Jurkat, Clone E6-1 (cell line): ENCODE measurements at regions not wholly inside any gene's neighbourhood (a gene's known extent, or its start where the extent isn't known, plus 50 kb on each side); places are given as distances from the start of the nearest gene placed in this dataset.
"Not testable (repeated sequence)": the region's sequence is repeated elsewhere in the genome, so short reads cannot be mapped to it uniquely, and the experiment has no call there.

Experiments used
- DNase-seq: peaks from one replicate; pipeline ENCODE4 v3.0.0-alpha.2; 2011; ENCODE audit warnings: low read depth, low spot score
- H3K4me3 ChIP-seq: 2 replicates; pipeline ENCODE4 v1.5.1; 2011; ENCODE audit warnings: mild to moderate bottlenecking, low read length, control low read depth, moderate library complexity

DNA sequence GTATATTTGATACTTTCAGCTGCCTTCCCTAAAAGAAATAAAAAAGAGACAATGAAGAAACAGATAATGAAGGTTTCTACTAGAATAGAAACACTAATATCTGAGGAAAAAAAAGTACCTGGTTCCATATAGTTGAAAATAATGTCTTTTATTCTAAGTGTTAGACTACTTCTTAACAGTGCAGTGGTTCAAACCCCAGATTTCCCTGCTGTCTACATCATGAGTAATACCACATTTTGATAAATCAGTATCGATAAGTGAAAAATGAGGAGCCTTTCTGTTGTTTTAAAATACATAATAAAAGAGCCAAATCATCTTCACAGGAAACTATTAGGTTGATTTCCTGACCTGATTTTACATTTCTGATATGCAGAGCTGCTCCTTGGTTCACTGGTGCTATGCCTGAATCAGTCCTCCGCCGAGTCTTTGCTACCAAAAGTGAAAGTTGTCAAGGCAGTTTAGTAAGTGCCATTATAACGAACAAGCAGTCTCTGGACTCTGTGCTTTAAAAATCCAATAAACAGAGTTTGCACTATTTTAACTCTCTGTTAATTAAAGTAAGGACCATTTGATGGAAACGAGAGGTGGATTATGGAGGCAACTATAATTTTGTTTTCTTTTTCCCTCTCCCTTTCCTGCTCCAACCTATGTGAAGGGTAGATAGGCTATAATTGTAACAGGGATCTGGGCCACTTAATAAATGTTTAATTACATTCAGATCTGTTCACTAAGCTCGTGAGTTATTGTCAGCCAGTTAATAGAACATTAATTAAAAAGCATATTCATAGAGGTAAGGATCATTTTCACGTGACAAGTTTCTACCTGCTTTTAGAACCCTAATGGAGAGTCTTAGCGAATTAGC, 724.5 kb upstream of the RAG2 start:
- no peak for DNase-seq
- H3K4me3 ChIP-seq: no peak overlapping the region

DNA sequence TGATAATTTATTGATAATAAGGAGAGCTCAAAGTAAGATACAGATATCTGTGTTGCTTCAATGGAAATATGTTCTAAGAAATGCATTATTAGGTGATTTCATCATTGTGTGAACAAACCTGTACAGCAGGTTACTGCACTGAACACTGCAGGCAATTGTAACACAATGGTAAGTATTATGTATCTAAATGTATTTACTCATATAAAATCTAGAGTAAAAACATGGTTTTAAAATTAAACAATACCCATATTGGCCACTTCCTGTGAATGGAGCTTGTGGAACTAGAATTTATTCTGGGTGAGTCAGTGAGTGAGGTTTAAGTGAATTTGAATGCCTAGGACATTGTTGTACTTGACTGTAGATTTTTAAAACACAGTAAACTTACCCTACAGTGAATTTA, 722.9 kb upstream of the RAG2 start:
- no peak overlapping the region for H3K4me3 ChIP-seq
- DNase-seq: no peak

DNA sequence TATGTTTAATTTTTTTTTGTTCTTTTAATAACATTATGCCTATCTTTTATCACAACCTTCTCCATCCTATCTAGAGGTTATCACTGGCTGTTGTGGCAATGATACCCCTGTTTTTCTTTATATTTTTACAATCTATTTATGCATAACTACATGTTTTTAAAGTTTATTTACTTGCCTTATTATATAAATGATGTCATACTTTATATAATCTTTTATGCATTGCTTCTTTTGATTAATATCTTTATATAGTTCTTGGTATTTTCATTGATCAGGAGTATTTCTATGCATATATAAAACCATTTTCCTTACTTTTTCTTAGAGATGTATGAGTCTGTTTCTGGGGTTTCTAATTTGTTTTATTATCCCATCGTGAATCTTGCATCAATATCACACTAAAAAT, 719.8 kb upstream of the RAG2 start:
- H3K4me3 ChIP-seq: no peak overlapping the region
- no peak for DNase-seq

DNA sequence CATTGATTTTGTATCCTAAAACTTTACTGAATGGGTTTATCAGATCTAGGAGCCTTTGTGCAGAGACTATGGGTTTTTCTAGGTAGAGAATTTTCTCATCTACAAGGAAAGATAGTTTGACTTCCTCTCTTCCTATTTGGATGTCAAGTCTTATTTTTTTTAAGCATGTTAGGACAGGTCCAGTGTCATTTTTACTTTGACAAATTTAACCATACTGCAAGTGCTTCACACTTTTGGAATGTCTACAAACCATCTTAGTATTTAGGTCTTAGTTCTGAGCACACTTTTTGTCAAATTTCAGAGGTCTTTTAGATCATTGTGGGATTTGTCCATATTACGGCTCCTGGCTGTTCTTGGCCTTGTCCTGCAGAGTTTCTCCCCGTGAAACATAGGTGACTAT, 715.2 kb upstream of the RAG2 start:
- no peak for DNase-seq

DNA sequence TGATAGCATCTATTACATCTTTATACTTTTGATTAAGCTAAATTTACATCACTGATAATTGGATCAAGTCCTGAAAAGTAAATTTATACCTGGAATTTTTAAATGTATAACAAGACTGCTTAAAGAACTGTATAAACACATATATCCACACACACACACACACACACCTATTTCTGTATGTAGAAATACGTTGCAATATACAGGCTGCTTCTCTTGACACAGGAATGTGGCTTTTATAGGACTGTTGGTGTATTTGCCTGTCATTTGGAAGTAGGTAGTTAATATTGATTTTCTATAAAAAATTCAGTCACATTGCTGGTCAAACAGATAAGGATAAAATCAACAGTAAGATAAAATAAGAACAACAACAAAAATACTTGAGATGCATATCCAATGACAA, 708.5 kb upstream of the RAG2 start:
- DNase-seq: no peak
- H3K4me3 ChIP-seq: no peak overlapping the region

More for the DNA sequence above, 715.2 kb upstream of the RAG2 start:
- H3K4me3 ChIP-seq: no peak overlapping the region

DNA sequence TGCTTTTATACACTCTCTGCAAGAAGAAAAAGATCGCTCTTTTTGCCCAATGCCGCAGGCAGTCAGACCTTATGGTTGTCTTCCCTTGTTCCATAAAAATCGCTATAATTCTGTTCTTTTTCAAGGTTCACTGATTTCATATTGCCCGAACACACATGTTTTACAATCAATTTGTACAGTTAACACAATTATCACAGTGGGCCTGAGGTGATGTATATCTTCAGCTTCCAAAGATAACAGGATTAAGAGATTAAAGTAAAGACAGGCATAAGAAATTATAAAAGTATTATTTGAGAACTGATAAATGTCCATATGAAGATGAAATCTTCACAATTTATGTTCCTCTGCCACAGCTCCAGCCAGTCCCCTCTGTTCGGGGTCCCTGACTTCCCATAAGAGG, 703.4 kb upstream of the RAG2 start:
- DNase-seq, H3K4me3 ChIP-seq: not testable (repeated sequence)

DNA sequence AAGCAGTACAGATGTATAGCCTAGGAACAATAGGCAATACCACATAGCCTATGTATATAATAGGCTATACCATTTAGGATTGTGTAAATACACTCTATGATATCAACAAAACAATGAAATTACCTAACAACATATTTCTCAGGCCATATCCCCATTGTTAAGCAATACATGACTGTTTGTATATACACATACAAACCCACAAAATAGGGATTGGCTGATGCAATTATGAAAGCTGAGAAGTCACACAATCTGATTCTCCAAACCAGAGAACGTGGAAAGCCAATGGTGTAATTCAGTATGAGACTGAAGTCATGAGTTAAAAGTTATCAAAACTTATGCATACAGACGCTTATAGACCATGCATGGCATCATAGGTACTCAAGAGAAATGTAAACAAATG, 700.1 kb upstream of the RAG2 start:
- H3K4me3 ChIP-seq: no peak overlapping the region
- DNase-seq: no peak

DNA sequence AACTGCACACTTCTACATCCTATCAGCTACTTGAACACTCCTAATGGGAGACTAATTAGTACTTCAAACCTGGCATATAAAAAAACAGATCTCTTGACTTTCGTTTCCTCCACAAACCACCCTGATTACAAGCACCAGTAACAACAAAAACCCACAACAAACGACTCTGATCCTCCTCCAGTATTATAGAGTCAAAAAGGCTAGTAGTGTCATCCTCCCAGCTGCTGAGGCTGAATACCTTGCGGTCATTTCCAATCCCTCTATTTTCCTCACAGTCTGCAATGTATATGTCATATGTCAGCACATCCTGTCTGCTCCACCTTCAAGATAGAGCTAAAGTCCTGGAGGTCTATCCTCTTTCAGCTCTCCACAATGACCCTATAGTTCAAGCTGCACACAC, 688.9 kb upstream of the RAG2 start:
- DNase-seq: no peak
- H3K4me3 ChIP-seq: no peak overlapping the region

DNA sequence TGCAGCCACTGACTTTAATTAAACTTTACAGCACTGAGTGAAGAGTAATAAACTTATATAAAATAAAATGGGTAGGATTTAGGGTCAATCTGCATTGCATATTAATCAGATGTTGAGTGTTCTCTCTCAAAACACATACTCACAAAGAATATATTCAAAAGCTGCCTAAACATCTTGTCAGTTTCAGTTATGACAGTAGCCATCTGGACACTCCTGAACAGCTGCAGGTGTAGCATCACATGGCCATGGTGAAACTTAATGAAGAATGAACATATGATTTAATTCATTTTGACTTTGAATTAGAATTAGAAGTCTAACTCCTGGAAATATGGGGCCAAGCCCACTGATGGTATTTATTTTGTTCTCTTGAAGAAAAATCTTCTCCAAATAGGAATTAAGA, 684.3 kb upstream of the RAG2 start:
- H3K4me3 ChIP-seq: no peak overlapping the region
- DNase-seq: no peak

DNA sequence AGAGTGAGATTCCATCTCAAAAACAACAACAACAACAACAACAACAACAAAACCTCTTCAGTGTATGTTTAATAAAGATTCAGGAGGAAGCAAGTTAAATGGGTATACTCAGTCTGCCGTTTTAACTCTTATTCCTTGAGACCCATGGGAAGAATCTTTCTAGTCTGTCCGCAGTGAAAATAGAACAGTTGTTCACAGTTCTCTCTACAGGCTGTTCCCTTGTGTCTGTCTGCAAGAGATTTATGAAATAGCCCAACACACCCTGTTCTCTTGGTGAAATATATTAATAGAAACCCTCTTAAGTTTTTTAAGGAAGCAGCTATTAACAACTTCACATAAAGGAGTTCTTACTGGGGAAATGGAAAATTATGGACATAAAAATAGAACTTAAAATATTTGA, 682.2 kb upstream of the RAG2 start:
- DNase-seq: no peak
- H3K4me3 ChIP-seq: no peak overlapping the region

DNA sequence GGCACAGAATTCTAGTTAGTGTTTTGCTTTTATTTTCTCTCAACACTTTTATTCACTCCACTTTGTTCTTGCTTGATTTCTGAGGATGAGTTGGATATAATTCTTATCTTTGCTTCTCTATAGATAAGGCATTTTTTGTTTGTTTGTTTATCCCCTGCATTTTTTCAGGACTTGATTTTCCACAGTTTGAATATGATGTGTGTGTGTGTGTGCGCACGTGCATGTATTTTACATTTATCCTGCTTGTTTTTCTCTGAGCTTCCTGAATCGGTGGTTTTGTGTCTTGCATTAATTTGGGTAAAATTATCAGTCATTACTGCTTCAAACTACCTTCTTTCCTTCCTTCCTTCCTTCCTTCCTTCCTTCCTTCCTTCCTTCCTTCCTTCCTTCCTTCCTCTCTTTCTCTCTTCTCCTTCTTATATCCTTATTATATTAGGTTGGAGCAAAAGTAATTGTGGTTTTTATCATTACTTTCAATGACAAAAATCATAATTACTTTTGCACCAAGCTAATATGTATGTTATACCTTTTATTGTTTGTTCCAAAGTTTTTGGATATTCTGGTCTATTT, 679.9 kb upstream of the RAG2 start:
- no peak for DNase-seq
- H3K4me3 ChIP-seq: no peak overlapping the region

DNA sequence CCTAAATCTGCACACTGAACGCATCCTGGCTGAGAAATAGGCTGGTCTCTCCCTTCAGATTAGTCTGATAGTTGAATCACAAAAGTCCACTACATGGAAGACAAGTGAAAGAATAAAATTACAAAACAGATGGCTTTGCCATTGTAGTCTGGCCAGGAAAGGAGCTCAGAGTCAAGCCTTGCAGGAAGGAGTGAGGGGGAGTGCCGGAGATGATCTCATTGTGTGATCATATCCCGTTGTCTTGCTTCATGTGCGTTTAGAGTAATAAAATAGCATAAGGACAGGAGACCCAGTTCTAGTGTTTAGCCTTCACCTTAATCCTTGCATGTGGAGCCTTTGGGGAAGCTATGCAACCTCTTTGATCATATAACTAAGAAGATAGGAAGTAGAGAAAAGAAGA, 666.7 kb upstream of the RAG2 start:
- H3K4me3 ChIP-seq: no peak overlapping the region

DNA sequence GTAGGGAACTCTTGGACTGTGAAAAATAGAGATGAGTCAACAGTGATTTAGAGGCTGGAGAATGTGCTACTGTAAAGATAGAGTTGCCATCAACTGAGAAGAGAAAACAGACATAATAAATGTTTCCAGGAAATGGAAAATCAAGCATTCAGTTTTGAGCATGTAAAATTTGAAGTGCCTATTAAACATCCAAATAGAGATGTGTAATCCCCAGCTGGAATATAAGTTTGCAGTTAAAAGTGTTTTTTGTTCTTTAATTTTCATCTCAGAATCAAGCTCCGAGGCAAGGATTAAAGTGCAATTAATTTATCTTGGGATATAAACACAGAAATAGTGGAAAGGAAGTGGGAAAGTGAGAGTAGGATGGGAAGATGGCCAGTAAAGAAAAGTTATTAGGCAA, 666.0 kb upstream of the RAG2 start:
- H3K4me3 ChIP-seq: no peak overlapping the region
- DNase-seq: no peak

More for the DNA sequence above, 666.7 kb upstream of the RAG2 start:
- no peak for DNase-seq

DNA sequence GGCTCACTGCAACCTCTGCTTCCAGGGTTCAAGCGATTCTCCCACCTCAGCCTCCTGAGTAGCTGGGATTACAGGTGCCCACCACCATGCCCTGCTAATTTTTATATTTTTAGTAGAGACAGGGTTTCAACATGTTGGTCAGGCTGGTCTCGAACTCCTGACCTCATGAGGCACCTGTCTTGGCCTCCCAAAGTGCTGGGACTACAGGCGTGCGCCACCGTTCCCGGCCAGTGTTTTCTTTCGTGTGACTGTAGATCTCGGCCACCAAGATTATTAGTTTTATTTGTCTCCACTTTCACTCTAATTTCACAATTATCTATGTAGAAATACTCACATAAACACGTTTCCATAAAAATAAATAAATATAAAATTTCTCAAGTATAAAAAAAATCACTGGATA, 665.4 kb upstream of the RAG2 start:
- DNase-seq, H3K4me3 ChIP-seq: not testable (repeated sequence)

DNA sequence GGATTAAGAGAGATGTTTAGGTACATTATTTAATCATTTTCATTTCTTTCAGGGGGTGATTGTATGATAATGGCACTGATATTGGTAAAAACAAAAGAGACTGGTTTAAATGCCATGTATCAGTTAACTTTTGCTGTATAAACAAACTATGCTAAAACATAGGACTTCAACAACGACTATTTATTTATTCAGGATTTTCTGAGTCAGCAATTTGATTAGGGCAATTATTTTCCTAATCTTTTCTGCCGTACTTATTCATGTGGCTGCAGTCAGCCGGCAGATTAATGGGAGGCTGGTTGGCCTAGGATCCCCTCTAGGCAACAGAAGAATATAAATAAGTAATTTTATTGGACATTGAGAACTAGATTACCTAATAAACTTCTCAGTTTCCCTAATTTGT, 661.7 kb upstream of the RAG2 start:
- DNase-seq: no peak
- no peak overlapping the region for H3K4me3 ChIP-seq

DNA sequence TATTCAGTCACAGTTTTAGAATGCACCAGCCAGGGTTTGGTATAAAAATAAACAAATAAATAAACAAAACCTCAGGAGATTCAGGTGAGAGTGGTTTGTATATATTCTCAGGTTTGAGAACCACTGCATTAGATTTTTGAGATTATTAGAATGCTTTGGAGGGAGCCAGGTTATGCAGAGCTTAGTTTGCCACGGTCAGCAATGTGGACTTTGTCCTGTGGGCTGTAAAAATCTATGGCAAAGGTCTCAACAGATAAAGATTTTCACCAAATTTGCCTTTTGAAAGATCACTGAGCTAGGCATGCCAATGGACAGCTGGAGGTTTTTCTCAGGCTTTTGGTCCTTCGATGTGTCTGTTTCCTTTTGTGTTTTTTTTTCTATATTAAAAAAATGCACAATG, 650.1 kb upstream of the RAG2 start:
- H3K4me3 ChIP-seq: no peak overlapping the region
- DNase-seq: no peak

DNA sequence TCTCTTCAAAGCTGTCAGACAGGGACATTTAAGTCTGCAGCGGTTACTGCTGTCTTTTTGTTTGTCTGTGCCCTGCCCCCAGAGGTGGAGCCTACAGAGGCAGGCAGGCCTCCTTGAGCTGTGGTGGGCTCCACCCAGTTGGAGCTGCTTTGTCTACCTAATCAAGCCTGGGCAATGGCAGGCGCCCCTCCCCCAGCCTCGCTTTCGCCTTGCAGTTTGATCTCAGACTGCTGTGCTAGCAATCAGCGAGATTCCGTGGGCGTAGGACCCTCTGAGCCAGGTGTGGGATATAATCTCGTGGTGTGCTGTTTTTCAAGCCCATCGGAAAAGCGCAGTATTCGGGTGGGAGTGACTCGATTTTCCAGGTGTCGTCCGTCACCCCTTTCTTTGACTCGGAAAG, 648.1 kb upstream of the RAG2 start:
- not testable (repeated sequence) for DNase-seq, H3K4me3 ChIP-seq

DNA sequence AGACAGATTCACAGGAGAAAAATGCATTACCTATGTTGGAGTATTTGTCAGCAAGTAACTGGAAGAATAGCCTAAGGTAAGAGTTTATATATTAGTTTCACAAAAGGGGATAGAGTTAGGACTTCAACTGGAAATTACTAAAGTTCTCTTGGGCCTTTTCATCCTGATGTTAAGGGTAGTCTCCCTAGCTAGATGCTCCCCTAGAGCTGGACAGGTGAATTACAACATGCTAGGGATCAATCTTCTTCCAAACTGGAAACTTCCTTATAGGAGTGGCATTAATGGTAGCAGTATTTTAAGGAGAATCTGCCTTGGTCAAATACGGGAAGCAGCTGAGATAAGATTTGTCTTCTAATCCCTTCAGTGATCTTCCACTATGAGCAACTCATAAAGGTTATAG, 632.8 kb upstream of the RAG2 start:
- DNase-seq: no peak

DNA sequence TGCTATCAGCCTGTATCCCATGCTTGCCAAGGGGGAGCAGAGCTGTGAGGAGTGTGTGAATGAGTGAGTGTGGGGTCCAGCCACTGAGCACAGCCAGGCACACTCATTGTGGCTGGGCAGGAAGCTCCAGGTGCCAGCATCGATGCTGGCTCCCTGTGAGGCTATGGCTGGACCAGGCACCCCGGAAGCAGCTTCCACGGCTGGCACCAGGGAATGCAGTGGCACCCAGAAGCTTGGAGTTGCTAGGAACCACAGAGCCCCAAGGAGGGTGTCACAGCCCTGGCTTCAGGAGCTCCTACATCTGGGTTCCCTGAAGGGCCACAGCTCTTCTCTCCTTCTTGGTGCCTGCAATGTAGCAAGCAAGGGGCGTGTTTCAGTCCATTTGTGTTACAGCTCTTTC, 625.9 kb upstream of the RAG2 start:
- H3K4me3 ChIP-seq: no peak overlapping the region
- DNase-seq: no peak

More for the DNA sequence above, 632.8 kb upstream of the RAG2 start:
- no peak overlapping the region for H3K4me3 ChIP-seq

DNA sequence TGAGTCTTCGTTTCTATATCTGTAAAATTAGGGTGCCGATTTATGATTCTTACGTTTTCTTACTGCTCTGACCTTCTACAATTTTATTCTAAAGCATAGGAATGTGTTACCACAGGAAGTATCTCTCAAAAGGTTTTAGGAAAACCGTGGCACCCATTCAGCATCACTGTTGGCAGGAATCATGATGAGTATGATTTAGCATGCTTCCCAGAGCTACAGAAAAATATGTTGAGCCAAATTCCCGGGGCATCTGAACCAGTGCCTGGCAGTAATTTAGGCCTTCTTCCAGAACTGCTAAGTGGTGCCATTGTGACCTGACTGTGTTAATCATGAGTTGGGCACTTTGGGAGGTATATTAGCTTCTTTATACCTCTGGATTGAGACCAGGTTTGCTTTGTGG, 605.0 kb upstream of the RAG2 start:
- DNase-seq: no peak
- H3K4me3 ChIP-seq: no peak overlapping the region

DNA sequence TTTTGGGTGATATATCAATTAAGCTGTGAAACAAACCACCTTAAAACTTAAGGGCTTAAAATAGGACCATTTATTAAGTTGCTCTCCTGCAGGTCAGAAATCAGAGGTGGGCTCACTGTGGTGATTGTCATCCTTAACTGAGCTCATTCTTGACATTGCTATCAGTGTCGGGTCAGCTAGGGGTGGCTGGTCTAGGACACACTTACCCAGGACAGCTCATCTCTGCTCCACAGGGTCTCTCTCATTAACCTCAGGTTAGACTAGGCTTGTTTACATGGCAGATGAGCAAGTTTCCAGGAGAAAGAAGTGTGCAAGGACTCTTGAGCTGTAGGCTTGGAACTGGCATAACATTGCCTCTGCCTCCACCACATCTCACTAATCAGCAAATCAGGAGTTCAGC, 601.0 kb upstream of the RAG2 start:
- no peak for DNase-seq
- no peak overlapping the region for H3K4me3 ChIP-seq
